IgD-negative memory B cell (primary cell): ENCODE measurements at regions not wholly inside any gene's neighbourhood (a gene's known extent, or its start where the extent isn't known, plus 50 kb on each side); places are given as distances from the start of the nearest gene placed in this dataset.

Source experiments
- H3K27ac Mint-ChIP-seq, 3 donors: one replicate each; pipeline ENCODE4 v1.8.0; 2020 to 2022; ENCODE audit warnings: mild to moderate bottlenecking in 3 of 3, mixed read lengths in 3 of 3, moderate library complexity in 1 of 3
- H3K27me3 Mint-ChIP-seq: one replicate; pipeline ENCODE4 v1.8.0; 2021; ENCODE audit warnings: mixed read lengths
- H3K36me3 Mint-ChIP-seq: one replicate; pipeline ENCODE4 v1.8.0; 2020; ENCODE audit warnings: mild to moderate bottlenecking, mixed read lengths
- H3K4me1 Mint-ChIP-seq, 3 donors: one replicate each; pipeline ENCODE4 v1.8.0; 2020 to 2022; ENCODE audit warnings: mixed read lengths in 3 of 3, mild to moderate bottlenecking in 1 of 3
- H3K4me3 Mint-ChIP-seq, 4 donors: one replicate each; pipeline ENCODE4 v1.8.0; 2020 to 2022; ENCODE audit warnings: mild to moderate bottlenecking in 4 of 4, mixed read lengths in 4 of 4, moderate library complexity in 3 of 4
- H3K9me3 Mint-ChIP-seq, 3 donors: one replicate each; pipeline ENCODE4 v1.8.0; 2020 to 2021; ENCODE audit warnings: mixed read lengths in 3 of 3, mild to moderate bottlenecking in 1 of 3

GRCh38 chr4:183828125-183828524, 77.0 kb upstream of the STOX2 start:
- Mint-ChIP-seq H3K4me3 (no peak overlapping the region), H3K27ac (no peak overlapping the region)

GRCh38 chr4:183828839-183829238, 76.3 kb upstream of the STOX2 start:
- no peaks in the 10 kb centered on the region for H3K9me3 Mint-ChIP-seq
- peaks cover 1% of the 10 kb centered on the region for H3K36me3 Mint-ChIP-seq
- peaks cover 7 to 12% (median 11%) of the 10 kb centered on the region in 3 donors for H3K4me1 Mint-ChIP-seq
- H3K27ac Mint-ChIP-seq = no peak overlapping the region
- no peak overlapping the region for H3K4me3 Mint-ChIP-seq
- H3K27me3 Mint-ChIP-seq = peaks cover 5% of the 10 kb centered on the region

More at GRCh38 chr4:183828125-183828524, 77.0 kb upstream of the STOX2 start:
- no peaks in the 10 kb centered on the region for H3K9me3 Mint-ChIP-seq
- peaks cover 1% of the 10 kb centered on the region for H3K36me3 Mint-ChIP-seq
- peaks cover 5% of the 10 kb centered on the region for H3K27me3 Mint-ChIP-seq
- peaks cover 7 to 12% (median 11%) of the 10 kb centered on the region in 3 donors for H3K4me1 Mint-ChIP-seq

GRCh38 chr4:183830438-183830985, 74.6 kb upstream of the STOX2 start:
- Mint-ChIP-seq H3K4me1 (peaks cover 7 to 12% (median 11%) of the 10 kb centered on the region in 3 donors), H3K27ac (no peak overlapping the region), H3K36me3 (peaks cover 1% of the 10 kb centered on the region), H3K4me3 (no peak overlapping the region), H3K27me3 (peaks cover 3% of the 10 kb centered on the region), H3K9me3 (no peaks in the 10 kb centered on the region)

DNA sequence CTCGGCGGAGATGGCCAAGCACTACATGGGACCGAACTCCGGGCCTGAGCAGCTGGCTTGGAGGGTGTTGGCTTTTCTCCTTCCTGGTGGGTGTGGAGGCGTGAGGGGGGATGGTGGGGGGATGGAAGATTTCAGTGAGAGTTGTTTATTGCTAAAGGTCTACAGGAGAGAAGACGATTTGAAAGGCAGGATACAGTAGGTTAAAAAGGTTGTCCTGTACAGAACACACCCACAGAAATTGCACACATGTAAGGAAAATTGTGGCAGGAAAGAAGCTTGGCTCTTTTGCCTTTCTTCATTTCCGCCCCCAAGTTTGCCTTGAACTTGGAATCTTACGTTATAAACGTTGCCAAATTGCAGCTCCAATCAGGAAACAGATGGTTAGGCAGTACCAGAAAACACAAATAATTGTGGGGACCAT, 74.1 kb upstream of the STOX2 start:
- Mint-ChIP-seq H3K27me3 (no peaks in the 10 kb centered on the region), H3K4me1 (peaks cover 7 to 12% (median 11%) of the 10 kb centered on the region in 3 donors), H3K27ac (no peak overlapping the region), H3K9me3 (no peaks in the 10 kb centered on the region), H3K4me3 (no peak overlapping the region), H3K36me3 (peaks cover 1% of the 10 kb centered on the region)

DNA sequence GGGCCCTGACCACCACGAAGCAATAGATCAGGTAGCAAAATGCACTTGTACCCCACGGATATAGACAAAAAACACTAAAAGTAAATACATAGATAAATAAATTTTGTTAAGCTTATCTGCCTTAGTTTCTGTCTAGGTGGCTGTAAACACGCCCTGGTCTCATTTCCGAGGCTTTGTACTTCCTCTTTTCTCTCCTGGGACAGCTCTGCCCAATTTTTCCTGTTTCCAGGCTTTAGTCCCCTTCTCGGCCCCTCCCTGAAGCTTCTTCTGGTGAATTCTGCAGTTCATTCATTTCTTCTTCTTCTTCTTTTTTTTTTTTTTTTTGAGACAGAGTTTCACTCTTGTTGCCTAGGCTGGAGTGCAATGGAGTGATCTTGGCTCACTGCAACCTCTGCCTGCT, 73.4 kb upstream of the STOX2 start:
- Mint-ChIP-seq H3K4me3 (no peak overlapping the region), H3K27ac (no peak overlapping the region), H3K4me1 (peaks cover 7 to 12% (median 11%) of the 10 kb centered on the region in 3 donors), H3K27me3 (no peaks in the 10 kb centered on the region), H3K36me3 (peaks cover 1% of the 10 kb centered on the region), H3K9me3 (no peaks in the 10 kb centered on the region)

DNA sequence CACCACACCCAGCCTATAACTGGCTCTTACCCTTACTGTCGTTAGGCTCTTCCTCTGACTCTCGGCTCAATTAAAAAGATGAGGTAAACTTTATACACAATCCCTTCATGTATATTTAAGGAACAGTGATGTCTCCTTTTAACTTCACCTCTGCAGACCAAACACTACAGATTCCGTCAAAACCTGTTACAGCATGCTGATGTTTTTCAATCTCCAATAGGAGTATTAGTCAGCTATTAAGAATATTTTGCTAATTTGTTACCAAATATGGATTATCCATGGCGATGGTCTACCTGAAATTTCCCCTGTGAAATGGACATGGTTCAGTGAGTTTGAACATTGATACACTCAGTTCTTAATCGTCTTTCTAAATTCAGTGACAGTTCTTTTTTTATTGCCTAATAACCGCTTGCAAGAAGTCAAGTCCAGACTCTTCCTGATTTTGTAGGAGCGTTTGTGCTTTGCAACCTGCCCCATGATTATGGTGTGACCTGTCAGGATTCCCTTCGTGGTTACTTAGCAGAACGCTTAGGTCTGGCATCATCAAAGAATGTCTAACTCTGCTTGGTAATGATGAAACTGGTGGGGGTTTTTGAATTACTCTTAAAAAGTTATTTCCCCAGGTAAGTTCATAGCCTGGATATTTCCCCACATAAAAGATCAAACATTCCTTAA, 72.2 kb upstream of the STOX2 start:
- H3K27ac Mint-ChIP-seq = no peak overlapping the region
- peaks cover 7 to 12% (median 11%) of the 10 kb centered on the region in 3 donors for H3K4me1 Mint-ChIP-seq
- no peak overlapping the region for H3K4me3 Mint-ChIP-seq
- peaks cover 1% of the 10 kb centered on the region for H3K36me3 Mint-ChIP-seq
- no peaks in the 10 kb centered on the region for H3K9me3 Mint-ChIP-seq
- H3K27me3 Mint-ChIP-seq = no peaks in the 10 kb centered on the region

- Mint-ChIP-seq H3K4me3 (no peak overlapping the region), H3K36me3 (no peaks in the 10 kb centered on the region), H3K27ac (no peak overlapping the region), H3K4me1 (peaks cover 7 to 11% (median 9%) of the 10 kb centered on the region in 3 donors), H3K27me3 (peaks cover 1% of the 10 kb centered on the region), H3K9me3 (no peaks in the 10 kb centered on the region)
These were observed 70.9 kb upstream of the STOX2 start for GRCh38 chr4:183834252-183834651.

GRCh38 chr4:183837222-183837621, 67.9 kb upstream of the STOX2 start:
- Mint-ChIP-seq H3K4me3 (no peak overlapping the region), H3K4me1 (peaks cover 0 to 2% (median 0%) of the 10 kb centered on the region in 3 donors), H3K27ac (no peak overlapping the region), H3K36me3 (no peaks in the 10 kb centered on the region), H3K9me3 (no peaks in the 10 kb centered on the region), H3K27me3 (peaks cover 1% of the 10 kb centered on the region)

- Mint-ChIP-seq H3K27me3 (peaks cover 1% of the 10 kb centered on the region), H3K9me3 (no peaks in the 10 kb centered on the region), H3K4me3 (peak overlapping the region in 1 of 4 donors; percentile 41), H3K27ac (no peak overlapping the region), H3K4me1 (no peaks in the 10 kb centered on the region), H3K36me3 (no peaks in the 10 kb centered on the region)
These were observed 66.0 kb upstream of the STOX2 start for GRCh38 chr4:183838987-183839712.

- Mint-ChIP-seq H3K9me3 (no peaks in the 10 kb centered on the region), H3K27me3 (peaks cover 4% of the 10 kb centered on the region), H3K36me3 (no peaks in the 10 kb centered on the region), H3K4me1 (no peaks in the 10 kb centered on the region), H3K27ac (no peak overlapping the region), H3K4me3 (no peak overlapping the region)
These were observed 64.8 kb upstream of the STOX2 start for GRCh38 chr4:183840311-183840710.

DNA sequence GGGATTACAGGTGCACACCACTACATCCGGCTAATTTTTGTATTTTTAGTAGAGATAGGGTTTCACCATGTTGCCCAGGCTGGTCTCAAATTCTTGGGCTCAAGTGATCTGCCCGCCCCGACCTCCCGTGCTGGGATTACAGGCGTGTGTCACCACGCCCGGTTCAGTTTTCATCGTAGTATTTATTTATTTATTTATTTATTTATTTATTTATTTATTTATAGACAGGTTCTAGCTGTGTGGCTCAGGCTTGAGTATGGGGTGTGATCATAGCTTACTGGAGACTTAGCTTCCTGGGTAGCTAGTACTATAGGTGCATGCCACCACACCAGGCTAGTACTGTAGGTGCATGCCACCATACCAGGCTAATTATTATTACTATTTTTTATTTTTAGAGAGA, 64.1 kb upstream of the STOX2 start:
- H3K27me3 Mint-ChIP-seq = peaks cover 5% of the 10 kb centered on the region
- H3K36me3 Mint-ChIP-seq = no peaks in the 10 kb centered on the region
- no peak overlapping the region for H3K27ac Mint-ChIP-seq
- H3K9me3 Mint-ChIP-seq = peaks cover under 1 to 2% (median 1%) of the 10 kb centered on the region in 3 donors
- H3K4me3 Mint-ChIP-seq = no peak overlapping the region
- no peaks in the 10 kb centered on the region for H3K4me1 Mint-ChIP-seq

GRCh38 chr4:183842129-183842528, 63.0 kb upstream of the STOX2 start:
- Mint-ChIP-seq H3K36me3 (peaks cover 1% of the 10 kb centered on the region), H3K27me3 (peaks cover 8% of the 10 kb centered on the region), H3K4me3 (no peak overlapping the region), H3K4me1 (no peaks in the 10 kb centered on the region), H3K27ac (no peak overlapping the region), H3K9me3 (peaks cover 3 to 8% (median 6%) of the 10 kb centered on the region in 3 donors)

DNA sequence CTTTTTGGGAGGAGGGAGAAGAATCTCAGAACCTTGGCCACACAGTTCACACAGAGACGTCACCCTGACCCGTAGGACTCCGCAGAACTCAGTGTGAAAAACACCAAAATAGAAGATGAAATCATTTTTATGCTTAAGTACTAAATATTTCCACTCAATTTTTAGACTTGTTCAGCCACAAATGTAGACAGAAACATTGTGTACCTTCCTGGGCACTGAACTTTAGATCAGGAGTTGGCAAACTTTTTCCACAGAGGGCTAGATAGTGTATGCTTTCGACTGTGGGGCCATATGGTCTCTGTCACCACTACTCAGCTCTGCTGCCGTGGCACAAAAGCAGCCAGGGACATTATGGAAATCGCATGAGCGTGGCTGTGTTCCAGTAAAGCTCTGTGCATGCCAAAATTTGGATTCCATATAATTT, 61.8 kb upstream of the STOX2 start:
- peaks cover 5 to 8% (median 6%) of the 10 kb centered on the region in 3 donors for H3K9me3 Mint-ChIP-seq
- peaks cover 11% of the 10 kb centered on the region for H3K27me3 Mint-ChIP-seq
- H3K4me1 Mint-ChIP-seq = no peaks in the 10 kb centered on the region
- peaks cover 1% of the 10 kb centered on the region for H3K36me3 Mint-ChIP-seq
- H3K4me3 Mint-ChIP-seq = no peak overlapping the region
- H3K27ac Mint-ChIP-seq = no peak overlapping the region

DNA sequence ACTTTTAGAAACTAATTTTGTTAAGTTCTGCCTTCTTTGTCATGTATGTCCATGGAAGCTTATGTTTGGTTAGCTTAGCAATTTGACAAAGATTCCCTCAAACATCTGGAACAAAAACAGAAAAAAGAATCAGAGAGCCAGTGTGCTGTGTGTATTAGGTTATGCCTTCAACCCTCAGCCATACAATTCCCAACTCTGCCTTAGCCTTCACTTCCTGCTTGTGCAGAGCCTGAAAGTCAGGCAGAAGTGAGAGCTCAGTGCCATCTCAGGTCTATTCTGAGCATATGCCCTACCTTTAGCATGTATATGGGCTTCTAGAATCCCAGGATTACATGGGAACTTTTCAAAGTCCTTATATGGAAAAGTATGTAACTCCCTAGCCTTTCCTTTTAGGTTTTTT, 58.2 kb upstream of the STOX2 start:
- Mint-ChIP-seq H3K27me3 (peaks cover 12% of the 10 kb centered on the region), H3K4me1 (no peaks in the 10 kb centered on the region), H3K9me3 (peaks cover 5 to 8% (median 6%) of the 10 kb centered on the region in 3 donors), H3K4me3 (no peak overlapping the region), H3K27ac (no peak overlapping the region), H3K36me3 (peaks cover 4% of the 10 kb centered on the region)

DNA sequence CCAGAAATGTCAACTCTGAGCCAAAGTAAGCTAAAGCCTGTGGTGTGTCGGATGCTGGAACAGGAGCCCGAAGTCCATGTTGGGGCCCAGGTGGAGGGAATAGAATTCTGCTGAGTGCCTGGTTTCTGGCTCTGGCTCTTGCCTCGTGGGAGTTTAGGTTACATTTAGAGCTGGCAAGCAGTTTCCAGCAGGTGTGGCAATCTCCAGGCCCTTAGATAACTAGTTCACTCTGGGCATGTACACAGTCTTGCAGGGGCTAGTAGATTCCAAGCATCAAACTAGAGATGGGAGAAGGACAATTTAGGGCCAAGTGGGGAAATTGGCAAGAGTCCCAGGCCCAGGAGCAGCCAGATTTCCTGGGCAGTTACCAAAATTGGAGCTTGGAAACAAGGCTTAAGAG, 56.3 kb upstream of the STOX2 start:
- Mint-ChIP-seq H3K4me3 (no peak overlapping the region), H3K27me3 (peaks cover 12% of the 10 kb centered on the region), H3K4me1 (no peaks in the 10 kb centered on the region), H3K36me3 (peaks cover 4% of the 10 kb centered on the region), H3K27ac (no peak overlapping the region), H3K9me3 (peaks cover 5 to 8% (median 6%) of the 10 kb centered on the region in 3 donors)
